Neural crest cell (in vitro differentiated cells): ENCODE measurements at regions not wholly inside any gene's neighbourhood (a gene's known extent, or its start where the extent isn't known, plus 50 kb on each side); places are given as distances from the start of the nearest gene placed in this dataset.
A peak's percentile ranks its signal among the peaks of the same experiment; 100 is the strongest.

Source experiments
- DNase-seq: peaks from one replicate; pipeline ENCODE4 v3.0.0; 2021; ENCODE audit warnings: low read depth, mixed read lengths, low spot score
- H3K27ac Mint-ChIP-seq: one replicate; pipeline ENCODE4 v1.8.0; 2021; ENCODE audit warnings: mild to moderate bottlenecking, mixed read lengths; ENCODE audit not compliant: unreplicated experiment
- H3K27me3 Mint-ChIP-seq: 2 replicates; pipeline ENCODE4 v1.8.0; 2021; ENCODE audit warnings: low read depth, mild to moderate bottlenecking, mixed read lengths
- H3K36me3 Mint-ChIP-seq: 2 replicates; pipeline ENCODE4 v1.8.0; 2021; ENCODE audit warnings: low read depth, mild to moderate bottlenecking, mixed read lengths
- H3K4me1 Mint-ChIP-seq: 2 replicates; pipeline ENCODE4 v1.8.0; 2021; ENCODE audit warnings: mixed read lengths
- H3K4me3 Mint-ChIP-seq: one replicate; pipeline ENCODE4 v1.8.0; 2021; ENCODE audit warnings: mild to moderate bottlenecking, mixed read lengths
- H3K9me3 Mint-ChIP-seq: 2 replicates; pipeline ENCODE4 v1.8.0; 2021; ENCODE audit warnings: mixed read lengths
- CTCF ChIP-seq: fragments of 200-600 bp; sonication (generic); conservative IDR thresholded peaks from 2 replicates; pipeline ENCODE4 v1.5.0; 2021; ENCODE audit warnings: antibody characterized with exemption, mild to moderate bottlenecking

GRCh38 chr1:5685446-5686040 is 306.7 kb downstream of the NPHP4 start:
- Mint-ChIP-seq H3K4me3 (no peak overlapping the region), H3K4me1 (no peaks in the 10 kb centered on the region), H3K36me3 (no peaks in the 10 kb centered on the region), H3K27ac (no peak overlapping the region), H3K27me3 (no peaks in the 10 kb centered on the region), H3K9me3 (peaks cover 3% of the 10 kb centered on the region)
- TF ChIP-seq CTCF = no peak
- DNase-seq = no peak

- H3K27me3 Mint-ChIP-seq = no peaks in the 10 kb centered on the region
- H3K4me3 Mint-ChIP-seq = no peak overlapping the region
- no peaks in the 10 kb centered on the region for H3K36me3 Mint-ChIP-seq
- no peaks in the 10 kb centered on the region for H3K4me1 Mint-ChIP-seq
- peaks cover 3% of the 10 kb centered on the region for H3K9me3 Mint-ChIP-seq
- no peak for DNase-seq
- no peak overlapping the region for H3K27ac Mint-ChIP-seq
- TF ChIP-seq CTCF = no peak
Observed at GRCh38 chr1:5684791-5685190, 307.4 kb downstream of the NPHP4 start.

GRCh38 chr1:5683446-5683845 is 308.8 kb downstream of the NPHP4 start:
- TF ChIP-seq CTCF = no peak
- peaks cover 11% of the 10 kb centered on the region for H3K9me3 Mint-ChIP-seq
- DNase-seq = no peak
- H3K4me1 Mint-ChIP-seq = no peaks in the 10 kb centered on the region
- H3K27me3 Mint-ChIP-seq = peaks cover 3% of the 10 kb centered on the region
- H3K4me3 Mint-ChIP-seq = no peak overlapping the region
- no peak overlapping the region for H3K27ac Mint-ChIP-seq
- H3K36me3 Mint-ChIP-seq = no peaks in the 10 kb centered on the region

- H3K4me3 Mint-ChIP-seq = no peak overlapping the region
- DNase-seq = no peak
- no peak for TF ChIP-seq CTCF
- H3K27ac Mint-ChIP-seq = peak overlapping the region; percentile 12
- H3K27me3 Mint-ChIP-seq = peaks cover 3% of the 10 kb centered on the region
- H3K36me3 Mint-ChIP-seq = no peaks in the 10 kb centered on the region
- no peaks in the 10 kb centered on the region for H3K4me1 Mint-ChIP-seq
- H3K9me3 Mint-ChIP-seq = peaks cover 15% of the 10 kb centered on the region
Observed at GRCh38 chr1:5682626-5683225, 309.5 kb downstream of the NPHP4 start.

- DNase-seq = no peak
- peaks cover 15% of the 10 kb centered on the region for H3K9me3 Mint-ChIP-seq
- no peak overlapping the region for H3K4me3 Mint-ChIP-seq
- peaks cover 3% of the 10 kb centered on the region for H3K27me3 Mint-ChIP-seq
- no peaks in the 10 kb centered on the region for H3K36me3 Mint-ChIP-seq
- no peaks in the 10 kb centered on the region for H3K4me1 Mint-ChIP-seq
- no peak overlapping the region for H3K27ac Mint-ChIP-seq
- TF ChIP-seq CTCF = no peak
Observed at GRCh38 chr1:5681654-5682053, 310.6 kb downstream of the NPHP4 start.
